ENCODE measurements at regions not wholly inside any gene's neighbourhood (a gene's known extent, or its start where the extent isn't known, plus 50 kb on each side); places are given as distances from the start of the nearest gene placed in this dataset.

DNA sequence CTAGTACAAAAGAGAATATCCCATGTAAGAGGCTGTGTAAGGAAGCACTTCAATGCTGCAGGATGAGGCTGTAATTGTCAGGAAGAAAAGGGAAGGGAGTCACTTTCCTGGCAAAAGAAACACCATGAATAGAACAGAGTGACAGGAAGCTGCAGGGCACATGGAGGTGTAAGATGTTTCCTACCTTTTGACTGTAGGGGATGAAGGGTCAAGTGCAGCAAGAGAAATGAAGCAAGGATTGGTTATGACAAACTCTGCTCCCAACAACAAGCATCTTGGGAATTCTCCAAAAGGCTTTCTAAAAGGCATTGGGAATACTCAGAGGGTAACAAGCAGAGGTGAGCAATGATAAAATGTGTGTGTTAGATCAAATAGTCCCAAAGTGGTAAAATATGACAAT is 74.3 kb upstream of the NPY2R start:
- no peaks in the 10 kb centered on the region for H3K4me1 Mint-ChIP-seq (ENCODE audit: low read depth)

DNA sequence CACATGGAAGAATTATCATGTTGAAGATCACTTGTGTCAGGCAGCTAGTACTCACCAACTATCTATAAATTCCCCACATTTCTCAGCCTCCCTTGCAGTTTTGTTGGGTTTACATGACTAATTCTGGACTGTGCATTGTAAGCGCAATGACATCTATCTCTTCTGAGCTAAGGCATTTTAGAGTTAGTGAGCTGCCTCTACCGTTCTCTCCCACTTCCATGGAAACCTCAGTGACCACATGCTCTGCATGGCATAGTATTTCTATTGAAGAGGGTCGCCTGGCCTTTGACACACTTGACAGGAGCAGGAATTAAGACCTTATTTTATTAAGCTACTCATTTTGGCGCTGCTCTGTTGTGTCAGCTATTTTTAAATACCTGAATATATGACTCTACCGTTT is 67.5 kb upstream of the NPY2R start:
- no peak for DNase-seq (ENCODE audit: low spot score, unreplicated experiment)
- Mint-ChIP-seq H3K9me3 (ENCODE audit: low read depth) (no peaks in the 10 kb centered on the region), H3K27me3 (no peaks in the 10 kb centered on the region), H3K4me1 (ENCODE audit: low read depth) (no peaks in the 10 kb centered on the region), H3K27ac (no peak overlapping the region), H3K36me3 (ENCODE audit: insufficient read depth) (no peaks in the 10 kb centered on the region), H3K4me3 (ENCODE audit: low read depth) (no peak overlapping the region)
- TF ChIP-seq, protein P1, sequence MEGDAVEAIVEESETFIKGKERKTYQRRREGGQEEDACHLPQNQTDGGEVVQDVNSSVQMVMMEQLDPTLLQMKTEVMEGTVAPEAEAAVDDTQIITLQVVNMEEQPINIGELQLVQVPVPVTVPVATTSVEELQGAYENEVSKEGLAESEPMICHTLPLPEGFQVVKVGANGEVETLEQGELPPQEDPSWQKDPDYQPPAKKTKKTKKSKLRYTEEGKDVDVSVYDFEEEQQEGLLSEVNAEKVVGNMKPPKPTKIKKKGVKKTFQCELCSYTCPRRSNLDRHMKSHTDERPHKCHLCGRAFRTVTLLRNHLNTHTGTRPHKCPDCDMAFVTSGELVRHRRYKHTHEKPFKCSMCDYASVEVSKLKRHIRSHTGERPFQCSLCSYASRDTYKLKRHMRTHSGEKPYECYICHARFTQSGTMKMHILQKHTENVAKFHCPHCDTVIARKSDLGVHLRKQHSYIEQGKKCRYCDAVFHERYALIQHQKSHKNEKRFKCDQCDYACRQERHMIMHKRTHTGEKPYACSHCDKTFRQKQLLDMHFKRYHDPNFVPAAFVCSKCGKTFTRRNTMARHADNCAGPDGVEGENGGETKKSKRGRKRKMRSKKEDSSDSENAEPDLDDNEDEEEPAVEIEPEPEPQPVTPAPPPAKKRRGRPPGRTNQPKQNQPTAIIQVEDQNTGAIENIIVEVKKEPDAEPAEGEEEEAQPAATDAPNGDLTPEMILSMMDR (IDR thresholded peaks at IDR 0.05; ENCODE audit: unreplicated experiment) = no peak

More for the DNA sequence above, 74.3 kb upstream of the NPY2R start:
- no peak for DNase-seq (ENCODE audit: low spot score, unreplicated experiment)
- Mint-ChIP-seq H3K36me3 (ENCODE audit: insufficient read depth) (no peaks in the 10 kb centered on the region), H3K4me3 (ENCODE audit: low read depth) (no peak overlapping the region), H3K27me3 (no peaks in the 10 kb centered on the region), H3K27ac (no peak overlapping the region), H3K9me3 (ENCODE audit: low read depth) (peaks cover 4% of the 10 kb centered on the region)
- TF ChIP-seq, protein P1 (IDR thresholded peaks at IDR 0.05; ENCODE audit: unreplicated experiment) = no peak

DNA sequence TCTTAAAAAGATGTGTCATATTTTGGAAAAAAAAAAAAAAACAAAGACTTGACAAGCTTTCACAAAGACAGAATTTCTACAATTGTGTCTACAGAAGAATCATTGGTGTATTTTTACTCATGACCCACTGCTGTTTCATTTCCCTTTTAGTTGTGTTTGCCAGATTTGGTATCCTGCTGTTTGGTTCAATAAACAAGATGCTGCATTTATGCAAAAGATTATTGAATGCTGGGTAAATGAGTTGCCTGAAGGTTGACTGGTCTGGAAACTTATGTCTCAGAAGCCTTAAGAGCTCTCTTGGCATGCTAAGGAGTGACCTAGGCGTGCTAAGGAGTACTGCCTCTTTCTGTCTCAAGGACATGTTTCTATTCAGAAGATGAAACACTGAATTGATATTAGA is 64.9 kb upstream of the NPY2R start:
- H3K27me3 Mint-ChIP-seq = no peaks in the 10 kb centered on the region
- no peak for DNase-seq (ENCODE audit: low spot score, unreplicated experiment)
- no peak overlapping the region for H3K27ac Mint-ChIP-seq
- no peaks in the 10 kb centered on the region for H3K9me3 Mint-ChIP-seq (ENCODE audit: low read depth)
- H3K36me3 Mint-ChIP-seq (ENCODE audit: insufficient read depth) = no peaks in the 10 kb centered on the region
- TF ChIP-seq, protein P1 (IDR thresholded peaks at IDR 0.05; ENCODE audit: unreplicated experiment) = no peak
- no peak overlapping the region for H3K4me3 Mint-ChIP-seq (ENCODE audit: low read depth)
- H3K4me1 Mint-ChIP-seq (ENCODE audit: low read depth) = no peaks in the 10 kb centered on the region

Data from progenitor cell of endocrine pancreas (in vitro differentiated cells).